HL-60 (cell line): ENCODE measurements at regions not wholly inside any gene's neighbourhood (a gene's known extent, or its start where the extent isn't known, plus 50 kb on each side); places are given as distances from the start of the nearest gene placed in this dataset.

Source experiments
- DNase-seq, 2 experiments: peaks; one replicate each; pipeline ENCODE4 v3.0.0-alpha.2; 2010 to 2020; ENCODE audit warnings: low read depth in 1 of 2, low spot score in 1 of 2
- H3K27ac ChIP-seq: fragments of 250-450 bp; sonication (Bioruptor Pico); replicated peaks from 2 replicates; pipeline ENCODE4 v1.5.1; 2020; ENCODE audit warnings: mild to moderate bottlenecking, moderate library complexity
- H3K27me3 ChIP-seq: fragments of 250-450 bp; sonication (Bioruptor Pico); 2 replicates; pipeline ENCODE4 v1.5.1; 2021; ENCODE audit warnings: mild to moderate bottlenecking, moderate library complexity; ENCODE audit not compliant: insufficient read depth, poor library complexity, severe bottlenecking
- H3K4me3 ChIP-seq: replicated peaks from 2 replicates; pipeline ENCODE4 v1.5.1; 2011; ENCODE audit warnings: mild to moderate bottlenecking, control low read depth, low read length; ENCODE audit not compliant: insufficient read depth
- GABPA ChIP-seq: IDR thresholded peaks from 2 replicates; pipeline ENCODE4 v1.6.1; 2012; ENCODE audit warnings: low read depth
- POLR2AphosphoS5 ChIP-seq: IDR thresholded peaks from 2 replicates; pipeline ENCODE4 v1.6.1; 2012; ENCODE audit warnings: low read depth
- SPI1 ChIP-seq: IDR thresholded peaks from 2 replicates; pipeline ENCODE4 v1.6.1; 2012; ENCODE audit warnings: low read depth, mild to moderate bottlenecking, borderline replicate concordance
- TF ChIP-seq, protein P1 (sequence below): IDR thresholded peaks from 2 replicates; pipeline ENCODE4 v1.6.1; 2012; ENCODE audit warnings: low read depth; ENCODE audit not compliant: insufficient replicate concordance
- TF ChIP-seq, protein P2 (sequence below): IDR thresholded peaks from one replicate; pipeline ENCODE4 v1.5.1; 2011; ENCODE audit warnings: low read length, control low read depth, inconsistent platforms; ENCODE audit not compliant: insufficient read depth

DNA sequence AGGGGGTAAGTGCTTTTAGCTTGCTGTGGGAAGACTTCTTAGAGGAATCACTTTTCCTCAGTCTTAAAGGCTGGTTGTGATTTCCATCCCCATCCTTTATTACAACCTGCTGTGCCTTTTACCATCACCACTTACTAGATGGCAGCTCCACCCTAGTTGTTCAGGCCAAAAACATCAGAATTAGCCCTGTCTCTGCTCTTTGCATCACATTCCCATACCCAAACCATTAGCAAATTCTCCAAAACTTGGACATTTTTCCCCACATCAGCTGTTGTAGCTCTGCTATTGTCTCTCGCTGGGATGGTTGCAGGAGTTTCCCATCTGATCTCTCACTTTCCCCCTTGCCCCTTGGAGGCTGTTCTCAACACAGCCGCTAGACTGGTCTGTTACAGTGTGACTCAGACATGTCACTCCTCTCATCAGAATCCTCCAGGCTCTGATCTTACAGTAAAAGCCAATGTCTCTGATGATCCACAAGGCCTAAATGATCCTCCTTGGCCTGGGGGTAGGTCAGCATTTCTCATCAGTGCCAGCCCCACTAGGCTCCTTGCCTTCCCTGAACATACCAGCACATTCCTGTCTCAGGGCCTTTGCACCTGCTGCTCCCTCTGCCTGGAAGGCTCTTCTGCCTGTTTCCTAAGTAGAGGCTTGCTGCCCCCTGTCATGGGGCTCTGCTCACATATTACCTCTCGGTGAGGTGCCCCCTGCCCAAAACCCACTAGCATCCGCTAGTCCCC lies 102.5 kb downstream of the BEGAIN start:
- no peak overlapping the region for H3K4me3 ChIP-seq
- no peak overlapping the region for H3K27ac ChIP-seq
- TF ChIP-seq, protein P1, sequence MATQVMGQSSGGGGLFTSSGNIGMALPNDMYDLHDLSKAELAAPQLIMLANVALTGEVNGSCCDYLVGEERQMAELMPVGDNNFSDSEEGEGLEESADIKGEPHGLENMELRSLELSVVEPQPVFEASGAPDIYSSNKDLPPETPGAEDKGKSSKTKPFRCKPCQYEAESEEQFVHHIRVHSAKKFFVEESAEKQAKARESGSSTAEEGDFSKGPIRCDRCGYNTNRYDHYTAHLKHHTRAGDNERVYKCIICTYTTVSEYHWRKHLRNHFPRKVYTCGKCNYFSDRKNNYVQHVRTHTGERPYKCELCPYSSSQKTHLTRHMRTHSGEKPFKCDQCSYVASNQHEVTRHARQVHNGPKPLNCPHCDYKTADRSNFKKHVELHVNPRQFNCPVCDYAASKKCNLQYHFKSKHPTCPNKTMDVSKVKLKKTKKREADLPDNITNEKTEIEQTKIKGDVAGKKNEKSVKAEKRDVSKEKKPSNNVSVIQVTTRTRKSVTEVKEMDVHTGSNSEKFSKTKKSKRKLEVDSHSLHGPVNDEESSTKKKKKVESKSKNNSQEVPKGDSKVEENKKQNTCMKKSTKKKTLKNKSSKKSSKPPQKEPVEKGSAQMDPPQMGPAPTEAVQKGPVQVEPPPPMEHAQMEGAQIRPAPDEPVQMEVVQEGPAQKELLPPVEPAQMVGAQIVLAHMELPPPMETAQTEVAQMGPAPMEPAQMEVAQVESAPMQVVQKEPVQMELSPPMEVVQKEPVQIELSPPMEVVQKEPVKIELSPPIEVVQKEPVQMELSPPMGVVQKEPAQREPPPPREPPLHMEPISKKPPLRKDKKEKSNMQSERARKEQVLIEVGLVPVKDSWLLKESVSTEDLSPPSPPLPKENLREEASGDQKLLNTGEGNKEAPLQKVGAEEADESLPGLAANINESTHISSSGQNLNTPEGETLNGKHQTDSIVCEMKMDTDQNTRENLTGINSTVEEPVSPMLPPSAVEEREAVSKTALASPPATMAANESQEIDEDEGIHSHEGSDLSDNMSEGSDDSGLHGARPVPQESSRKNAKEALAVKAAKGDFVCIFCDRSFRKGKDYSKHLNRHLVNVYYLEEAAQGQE = no peak
- TF ChIP-seq SPI1 (no peak), GABPA (no peak), POLR2AphosphoS5 (no peak)
- TF ChIP-seq, protein P2, sequence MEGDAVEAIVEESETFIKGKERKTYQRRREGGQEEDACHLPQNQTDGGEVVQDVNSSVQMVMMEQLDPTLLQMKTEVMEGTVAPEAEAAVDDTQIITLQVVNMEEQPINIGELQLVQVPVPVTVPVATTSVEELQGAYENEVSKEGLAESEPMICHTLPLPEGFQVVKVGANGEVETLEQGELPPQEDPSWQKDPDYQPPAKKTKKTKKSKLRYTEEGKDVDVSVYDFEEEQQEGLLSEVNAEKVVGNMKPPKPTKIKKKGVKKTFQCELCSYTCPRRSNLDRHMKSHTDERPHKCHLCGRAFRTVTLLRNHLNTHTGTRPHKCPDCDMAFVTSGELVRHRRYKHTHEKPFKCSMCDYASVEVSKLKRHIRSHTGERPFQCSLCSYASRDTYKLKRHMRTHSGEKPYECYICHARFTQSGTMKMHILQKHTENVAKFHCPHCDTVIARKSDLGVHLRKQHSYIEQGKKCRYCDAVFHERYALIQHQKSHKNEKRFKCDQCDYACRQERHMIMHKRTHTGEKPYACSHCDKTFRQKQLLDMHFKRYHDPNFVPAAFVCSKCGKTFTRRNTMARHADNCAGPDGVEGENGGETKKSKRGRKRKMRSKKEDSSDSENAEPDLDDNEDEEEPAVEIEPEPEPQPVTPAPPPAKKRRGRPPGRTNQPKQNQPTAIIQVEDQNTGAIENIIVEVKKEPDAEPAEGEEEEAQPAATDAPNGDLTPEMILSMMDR = no peak
- DNase-seq = no peak
- H3K27me3 ChIP-seq = no peaks in the 10 kb centered on the region

DNA sequence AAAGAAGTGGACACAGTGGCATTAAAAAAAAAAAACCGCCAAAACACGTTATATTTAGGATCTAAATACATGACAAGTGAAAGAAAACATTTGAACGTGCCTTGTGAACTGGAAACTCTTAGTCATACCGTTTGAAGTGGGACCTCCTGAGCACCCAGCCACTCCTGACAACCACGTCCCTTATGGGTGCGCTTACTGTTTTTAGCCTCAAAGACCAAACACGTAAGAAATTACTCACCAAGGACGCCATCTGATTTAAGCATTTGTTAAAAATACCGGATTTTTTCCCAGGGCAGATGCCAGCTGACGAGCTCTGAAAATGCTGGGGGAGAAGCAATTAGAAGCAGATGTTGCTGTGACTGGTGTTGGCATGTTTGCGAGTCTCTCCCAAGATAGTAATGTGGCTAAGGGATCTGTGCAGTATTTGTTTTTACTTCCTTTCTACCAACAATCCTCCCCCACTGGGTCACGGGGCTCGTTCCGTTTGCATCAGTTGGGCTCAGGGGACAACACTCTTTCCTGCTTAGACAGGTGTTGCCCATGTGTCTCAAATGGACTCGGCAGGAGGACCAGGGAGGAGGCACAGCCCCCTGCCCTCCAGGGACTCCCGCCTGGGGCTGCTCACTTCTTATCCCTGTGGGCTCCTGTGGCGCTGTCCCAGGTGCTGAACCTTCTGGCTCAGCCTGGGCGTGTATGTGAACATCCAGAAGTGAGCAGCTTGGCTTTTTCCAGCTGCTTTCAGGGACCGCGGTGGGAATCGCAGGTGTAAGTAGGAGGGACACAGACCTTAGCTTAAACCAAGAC lies 101.0 kb downstream of the BEGAIN start:
- Histone ChIP-seq H3K27ac (no peak overlapping the region), H3K27me3 (no peaks in the 10 kb centered on the region), H3K4me3 (no peak overlapping the region)
- TF ChIP-seq SPI1 = no peak
- TF ChIP-seq, protein P2 = no peak
- TF ChIP-seq POLR2AphosphoS5 = no peak
- no peak for TF ChIP-seq GABPA
- TF ChIP-seq, protein P1 = peak; percentile 100
- peak in 1 of 2 experiments; percentile 41 for DNase-seq
